Breast epithelium (tissue), 4 donors: ENCODE measurements at regions not wholly inside any gene's neighbourhood (a gene's known extent, or its start where the extent isn't known, plus 50 kb on each side); places are given as distances from the start of the nearest gene placed in this dataset.
"Not testable (repeated sequence)": the region's sequence is repeated elsewhere in the genome, so short reads cannot be mapped to it uniquely, and the experiment has no call there.

Experiments used
- DNase-seq, 2 donors: peaks; one replicate each; pipeline ENCODE4 v3.0.0-alpha.2; 2019; ENCODE audit warnings: low spot score in 2 of 2
- H3K27ac ChIP-seq, 2 donors: fragments of 200-600 bp; sonication (generic) in 1 of 2; one replicate each; pipeline ENCODE4 v1.5.1; 2016 to 2019; ENCODE audit warnings: mild to moderate bottlenecking in 1 of 2
- H3K27me3 ChIP-seq, 2 donors: fragments of 200-600 bp; sonication (generic) in 1 of 2; one replicate each; pipeline versions ENCODE4 v1.5.1 to v1.6.0; 2017 to 2019; ENCODE audit warnings: control low read depth in 1 of 2, mild to moderate bottlenecking in 1 of 2
- H3K36me3 ChIP-seq: fragments of 200-600 bp; one replicate; pipeline ENCODE4 v1.5.1; 2019
- H3K4me1 ChIP-seq, 2 donors: fragments of 200-600 bp; sonication (generic); one replicate each; pipeline ENCODE4 v1.5.1; 2016 to 2019; ENCODE audit warnings: control low read depth in 1 of 2
- H3K4me3 ChIP-seq, 3 donors: fragments of 200-600 bp; sonication (generic); 1 replicate in 2 of 3; 2 replicates in 1 of 3; pipeline ENCODE4 v1.5.1; 2016 to 2019; ENCODE audit warnings: mild to moderate bottlenecking in 3 of 3, moderate library complexity in 2 of 3
- H3K9me3 ChIP-seq, 2 donors: fragments of 200-600 bp; sonication (generic) in 1 of 2; one replicate each; pipeline ENCODE4 v1.5.1; 2016 to 2019; ENCODE audit warnings: control low read depth in 1 of 2
- POLR2A ChIP-seq: fragments of 450-650 bp; IDR thresholded peaks from one replicate; pipeline ENCODE4 v1.6.1; 2016; ENCODE audit warnings: antibody characterized with exemption, mild to moderate bottlenecking, moderate library complexity
- POLR2AphosphoS5 ChIP-seq, 3 donors: sonication (generic); formaldehyde crosslinking; IDR thresholded peaks; one replicate each; pipeline ENCODE4 v1.6.1; 2017; ENCODE audit warnings: antibody characterized with exemption in 3 of 3
- intact Hi-C: fragments of 100-400 bp; cut with DNase I; formaldehyde crosslinking; loops from one replicate; pipeline ENCODE4 v1.15.1; 2023; ENCODE audit warnings: low total_unique reads
- TF ChIP-seq, protein P1 (sequence below), 3 donors: fragments of 450-650 bp; IDR thresholded peaks; one replicate each; pipeline ENCODE4 v1.5.1; 2016 to 2017; ENCODE audit warnings: antibody characterized with exemption in 3 of 3, mild to moderate bottlenecking in 3 of 3, moderate library complexity in 3 of 3

GRCh38 chr9:88623698-88624097 is 88.7 kb downstream of the NXNL2 start:
- intact Hi-C loops, result no loop called here
- Histone ChIP-seq H3K9me3 (no peaks in the 10 kb centered on the region), H3K27me3 (no peaks in the 10 kb centered on the region), H3K4me1 (no peaks in the 10 kb centered on the region), H3K36me3 (no peaks in the 10 kb centered on the region), H3K4me3 (no peak overlapping the region), H3K27ac (no peak overlapping the region)
- TF ChIP-seq, protein P1, sequence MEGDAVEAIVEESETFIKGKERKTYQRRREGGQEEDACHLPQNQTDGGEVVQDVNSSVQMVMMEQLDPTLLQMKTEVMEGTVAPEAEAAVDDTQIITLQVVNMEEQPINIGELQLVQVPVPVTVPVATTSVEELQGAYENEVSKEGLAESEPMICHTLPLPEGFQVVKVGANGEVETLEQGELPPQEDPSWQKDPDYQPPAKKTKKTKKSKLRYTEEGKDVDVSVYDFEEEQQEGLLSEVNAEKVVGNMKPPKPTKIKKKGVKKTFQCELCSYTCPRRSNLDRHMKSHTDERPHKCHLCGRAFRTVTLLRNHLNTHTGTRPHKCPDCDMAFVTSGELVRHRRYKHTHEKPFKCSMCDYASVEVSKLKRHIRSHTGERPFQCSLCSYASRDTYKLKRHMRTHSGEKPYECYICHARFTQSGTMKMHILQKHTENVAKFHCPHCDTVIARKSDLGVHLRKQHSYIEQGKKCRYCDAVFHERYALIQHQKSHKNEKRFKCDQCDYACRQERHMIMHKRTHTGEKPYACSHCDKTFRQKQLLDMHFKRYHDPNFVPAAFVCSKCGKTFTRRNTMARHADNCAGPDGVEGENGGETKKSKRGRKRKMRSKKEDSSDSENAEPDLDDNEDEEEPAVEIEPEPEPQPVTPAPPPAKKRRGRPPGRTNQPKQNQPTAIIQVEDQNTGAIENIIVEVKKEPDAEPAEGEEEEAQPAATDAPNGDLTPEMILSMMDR (IDR thresholded peaks at IDR 0.05), result no peak
- TF ChIP-seq POLR2AphosphoS5 (IDR thresholded peaks at IDR 0.05) (no peak), POLR2A (no peak)
- no peak for DNase-seq

DNA sequence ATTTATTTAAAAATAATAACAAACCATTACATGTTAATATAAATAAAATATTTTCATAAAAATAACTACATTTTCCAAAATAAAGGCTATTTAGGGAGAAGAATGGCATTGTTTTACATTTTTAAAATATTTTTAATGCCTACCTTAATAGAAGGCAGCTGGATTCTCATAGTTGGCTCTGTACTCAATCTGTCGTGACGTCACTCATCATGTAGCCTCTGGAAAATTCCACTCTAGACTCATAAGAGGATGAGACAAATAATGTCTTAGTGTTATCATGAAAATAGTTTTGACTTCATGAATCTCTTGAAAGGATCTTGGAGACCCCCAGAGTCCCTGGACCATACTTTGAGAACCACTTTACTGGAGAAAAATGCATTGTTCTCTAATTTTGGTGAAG is 93.1 kb downstream of the NXNL2 start:
- H3K27me3 ChIP-seq, result no peaks in the 10 kb centered on the region
- no peak overlapping the region for H3K4me3 ChIP-seq
- no peak overlapping the region for H3K27ac ChIP-seq
- TF ChIP-seq, protein P1 (IDR thresholded peaks at IDR 0.05), result no peak
- TF ChIP-seq POLR2AphosphoS5 (IDR thresholded peaks at IDR 0.05) (no peak), POLR2A (no peak)
- DNase-seq, result no peak
- H3K9me3 ChIP-seq, result peaks cover 0 to 3% of the 10 kb centered on the region in 2 donors
- no peaks in the 10 kb centered on the region for H3K36me3 ChIP-seq
- no peaks in the 10 kb centered on the region for H3K4me1 ChIP-seq
- intact Hi-C loops, result no loop called here

- peaks cover 0 to 3% of the 10 kb centered on the region in 2 donors for H3K9me3 ChIP-seq
- intact Hi-C loops, result no loop called here
- no peak overlapping the region for H3K4me3 ChIP-seq
- no peaks in the 10 kb centered on the region for H3K36me3 ChIP-seq
- no peaks in the 10 kb centered on the region for H3K4me1 ChIP-seq
- no peak for DNase-seq
- no peaks in the 10 kb centered on the region for H3K27me3 ChIP-seq
- no peak overlapping the region for H3K27ac ChIP-seq
- TF ChIP-seq, protein P1 (IDR thresholded peaks at IDR 0.05), result no peak
- TF ChIP-seq POLR2A (no peak), POLR2AphosphoS5 (IDR thresholded peaks at IDR 0.05) (no peak)
Measured at GRCh38 chr9:88628811-88629210, 93.8 kb downstream of the NXNL2 start.

DNA sequence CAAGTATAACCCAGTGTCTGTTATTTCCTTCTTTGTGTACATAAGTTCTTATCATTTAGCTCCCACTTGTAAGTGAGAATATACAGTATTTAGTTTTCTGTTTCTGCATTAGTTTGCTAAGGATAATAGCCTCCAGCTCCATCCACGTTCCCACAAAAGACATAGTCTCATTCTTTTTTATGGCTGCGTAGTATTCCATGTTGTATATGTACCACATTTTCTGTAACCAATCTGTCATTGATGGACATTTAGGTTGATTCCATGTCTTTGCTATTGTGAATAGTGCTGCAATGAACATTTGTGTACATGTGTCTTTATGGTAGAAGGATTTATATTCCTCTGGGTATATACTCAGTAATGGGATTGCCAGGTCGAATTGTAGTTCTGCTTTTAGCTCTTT is 95.6 kb downstream of the NXNL2 start:
- H3K27ac ChIP-seq, intact Hi-C loops, H3K9me3 ChIP-seq, H3K4me1 ChIP-seq, H3K27me3 ChIP-seq, DNase-seq, H3K36me3 ChIP-seq, H3K4me3 ChIP-seq: not testable (repeated sequence)

GRCh38 chr9:88635151-88635550 is 100.2 kb downstream of the NXNL2 start:
- Histone ChIP-seq H3K4me3 (no peak overlapping the region), H3K4me1 (no peaks in the 10 kb centered on the region), H3K36me3 (no peaks in the 10 kb centered on the region), H3K27ac (no peak overlapping the region), H3K9me3 (peaks cover 3 to 22% of the 10 kb centered on the region in 2 donors), H3K27me3 (no peaks in the 10 kb centered on the region)
- intact Hi-C loops, result no loop called here
- no peak for DNase-seq
- TF ChIP-seq POLR2A (no peak), POLR2AphosphoS5 (IDR thresholded peaks at IDR 0.05) (no peak)
- TF ChIP-seq, protein P1 (IDR thresholded peaks at IDR 0.05), result no peak
